ENCODE measurements at regions not wholly inside any gene's neighbourhood (a gene's known extent, or its start where the extent isn't known, plus 50 kb on each side); places are given as distances from the start of the nearest gene placed in this dataset.
"Not testable (repeated sequence)": the region's sequence is repeated elsewhere in the genome, so short reads cannot be mapped to it uniquely, and the experiment has no call there.

DNA sequence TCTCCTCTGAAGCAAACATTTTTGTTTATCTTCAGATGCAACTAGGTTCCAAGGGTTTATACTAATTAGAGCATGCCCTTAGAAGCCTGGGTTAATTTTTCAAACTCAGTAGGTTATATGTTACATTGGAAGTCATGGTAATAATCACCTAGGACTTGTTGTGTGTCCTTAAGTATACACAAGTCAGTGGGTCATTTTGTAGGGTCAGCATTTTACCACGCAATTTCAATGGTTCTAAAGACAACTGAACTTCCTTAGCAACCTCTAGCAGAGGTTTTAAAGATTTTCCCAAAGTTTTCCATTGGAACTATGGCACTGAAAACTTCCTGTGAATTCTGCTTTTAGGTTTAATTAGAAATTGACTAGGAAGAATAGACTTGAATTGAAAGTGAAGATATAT is 99.6 kb upstream of the NANOGP8 start:
- H3K4me2 ChIP-seq (ENCODE audit: insufficient read depth, low read length), result no peak overlapping the region
- no peak overlapping the region for H3K4me3 ChIP-seq (ENCODE audit: insufficient read depth, low read length)

GRCh38 chr15:35182841-35183479 is 97.9 kb upstream of the NANOGP8 start:
- Histone ChIP-seq H3K36me3 (ENCODE audit: insufficient read depth, low read length) (no peaks in the 10 kb centered on the region), H3K4me1 (ENCODE audit: insufficient read depth, low read length) (no peaks in the 10 kb centered on the region), H3K4me3 (ENCODE audit: insufficient read depth, low read length) (no peak overlapping the region), H3K9me3 (ENCODE audit: low read depth, low read length) (no peaks in the 10 kb centered on the region), H3K79me2 (ENCODE audit: insufficient read depth, low read length) (no peaks in the 10 kb centered on the region), H2AFZ (ENCODE audit: low read length) (no peak overlapping the region), H4K20me1 (ENCODE audit: insufficient read depth, low read length) (no peaks in the 10 kb centered on the region), H3K27me3 (ENCODE audit: insufficient read depth, low read length) (no peaks in the 10 kb centered on the region), H3K4me2 (ENCODE audit: insufficient read depth, low read length) (no peak overlapping the region), H3K27ac (ENCODE audit: low read depth, low read length) (no peak overlapping the region)
- DNase-seq (ENCODE audit: insufficient read length, low spot score, missing footprints), result no peak
- TF ChIP-seq CTCF (IDR thresholded peaks at IDR 0.05; ENCODE audit: extremely low read depth, low read depth, low read length), result no peak

More for the DNA sequence above, 99.6 kb upstream of the NANOGP8 start:
- no peaks in the 10 kb centered on the region for H4K20me1 ChIP-seq (ENCODE audit: insufficient read depth, low read length)
- no peak overlapping the region for H2AFZ ChIP-seq (ENCODE audit: low read length)
- H3K36me3 ChIP-seq (ENCODE audit: insufficient read depth, low read length), result no peaks in the 10 kb centered on the region
- no peak for TF ChIP-seq CTCF (IDR thresholded peaks at IDR 0.05; ENCODE audit: extremely low read depth, low read depth, low read length)
- no peaks in the 10 kb centered on the region for H3K27me3 ChIP-seq (ENCODE audit: insufficient read depth, low read length)
- no peaks in the 10 kb centered on the region for H3K4me1 ChIP-seq (ENCODE audit: insufficient read depth, low read length)
- H3K27ac ChIP-seq (ENCODE audit: low read depth, low read length), result no peak overlapping the region
- H3K79me2 ChIP-seq (ENCODE audit: insufficient read depth, low read length), result no peaks in the 10 kb centered on the region
- no peaks in the 10 kb centered on the region for H3K9me3 ChIP-seq (ENCODE audit: low read depth, low read length)
- DNase-seq (ENCODE audit: insufficient read length, low spot score, missing footprints), result no peak

DNA sequence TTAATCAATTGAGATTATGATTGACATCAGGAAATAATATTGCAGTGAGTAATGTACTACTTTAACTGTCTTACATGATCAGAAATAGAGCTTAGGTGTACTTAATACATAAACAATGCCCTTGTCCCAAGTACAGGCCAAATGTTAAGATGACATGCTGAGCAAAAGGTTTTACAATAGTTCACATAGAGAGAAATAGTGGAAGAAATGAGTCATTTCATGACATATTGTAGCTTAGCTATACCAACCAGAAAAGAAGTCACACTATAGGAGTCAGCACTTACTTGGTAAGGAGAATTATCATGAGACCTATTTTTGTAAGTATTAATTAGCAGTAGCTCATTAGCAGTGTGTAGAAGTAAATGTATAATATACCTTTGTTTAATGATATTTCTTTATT is 96.4 kb upstream of the NANOGP8 start:
- Histone ChIP-seq H3K79me2 (ENCODE audit: insufficient read depth, low read length) (no peaks in the 10 kb centered on the region), H3K27ac (ENCODE audit: low read depth, low read length) (no peak overlapping the region), H4K20me1 (ENCODE audit: insufficient read depth, low read length) (no peaks in the 10 kb centered on the region), H3K9me3 (ENCODE audit: low read depth, low read length) (no peaks in the 10 kb centered on the region), H3K27me3 (ENCODE audit: insufficient read depth, low read length) (no peaks in the 10 kb centered on the region), H3K4me2 (ENCODE audit: insufficient read depth, low read length) (no peak overlapping the region), H3K4me1 (ENCODE audit: insufficient read depth, low read length) (no peaks in the 10 kb centered on the region), H3K36me3 (ENCODE audit: insufficient read depth, low read length) (no peaks in the 10 kb centered on the region), H2AFZ (ENCODE audit: low read length) (no peak overlapping the region), H3K4me3 (ENCODE audit: insufficient read depth, low read length) (no peak overlapping the region)
- peak; percentile 65 for DNase-seq (ENCODE audit: insufficient read length, low spot score, missing footprints)
- no peak for TF ChIP-seq CTCF (IDR thresholded peaks at IDR 0.05; ENCODE audit: extremely low read depth, low read depth, low read length)

DNA sequence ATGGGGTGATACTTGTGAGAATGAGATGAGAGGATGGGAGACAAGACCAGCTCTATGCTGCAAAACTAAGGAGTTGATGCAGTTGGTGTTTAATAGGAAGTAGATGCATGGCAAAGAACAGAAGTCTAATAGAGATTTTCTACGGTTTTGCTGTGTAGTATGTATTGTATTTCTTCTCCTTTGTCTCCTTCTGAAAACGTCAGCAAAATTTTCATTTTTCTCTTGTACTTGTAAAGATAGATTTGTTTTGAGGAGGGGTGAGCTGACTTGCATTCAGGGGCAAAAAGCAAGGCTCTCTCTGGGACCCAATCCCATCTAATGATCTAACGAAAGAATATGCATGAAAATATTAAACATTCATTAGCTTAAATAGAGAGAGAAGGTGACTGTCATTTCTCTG is 94.6 kb upstream of the NANOGP8 start:
- Histone ChIP-seq H2AFZ (ENCODE audit: low read length) (no peak overlapping the region), H3K36me3 (ENCODE audit: insufficient read depth, low read length) (no peaks in the 10 kb centered on the region), H3K4me1 (ENCODE audit: insufficient read depth, low read length) (no peaks in the 10 kb centered on the region), H3K79me2 (ENCODE audit: insufficient read depth, low read length) (no peaks in the 10 kb centered on the region), H3K4me3 (ENCODE audit: insufficient read depth, low read length) (no peak overlapping the region), H3K9me3 (ENCODE audit: low read depth, low read length) (no peaks in the 10 kb centered on the region), H3K27me3 (ENCODE audit: insufficient read depth, low read length) (no peaks in the 10 kb centered on the region), H4K20me1 (ENCODE audit: insufficient read depth, low read length) (no peaks in the 10 kb centered on the region), H3K27ac (ENCODE audit: low read depth, low read length) (no peak overlapping the region), H3K4me2 (ENCODE audit: insufficient read depth, low read length) (no peak overlapping the region)
- TF ChIP-seq CTCF (IDR thresholded peaks at IDR 0.05; ENCODE audit: extremely low read depth, low read depth, low read length), result no peak
- DNase-seq (ENCODE audit: insufficient read length, low spot score, missing footprints), result no peak

DNA sequence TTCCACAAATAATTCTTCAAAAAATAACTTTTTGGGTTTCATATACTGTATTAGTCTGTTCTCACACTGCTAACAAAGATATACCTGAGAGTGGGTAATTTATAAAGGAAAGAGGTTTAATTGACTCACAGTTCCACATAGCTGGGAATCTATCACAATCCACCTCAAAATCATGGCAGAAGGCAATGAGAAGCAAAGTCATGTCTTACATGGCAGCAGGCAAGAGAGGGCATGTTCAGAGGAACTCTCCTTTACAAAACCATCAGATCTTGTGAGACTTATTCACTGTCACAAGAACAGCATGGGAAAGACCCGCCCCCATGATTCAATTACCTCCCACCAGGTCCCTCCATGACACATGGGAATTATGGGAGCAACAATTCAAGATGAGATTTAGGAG is 93.1 kb upstream of the NANOGP8 start:
- not testable (repeated sequence) for H4K20me1 ChIP-seq (ENCODE audit: insufficient read depth, low read length); H3K36me3 ChIP-seq (ENCODE audit: insufficient read depth, low read length); H3K27me3 ChIP-seq (ENCODE audit: insufficient read depth, low read length); DNase-seq (ENCODE audit: insufficient read length, low spot score, missing footprints); H3K4me3 ChIP-seq (ENCODE audit: insufficient read depth, low read length); H3K27ac ChIP-seq (ENCODE audit: low read depth, low read length); H3K4me1 ChIP-seq (ENCODE audit: insufficient read depth, low read length); H3K79me2 ChIP-seq (ENCODE audit: insufficient read depth, low read length); H3K9me3 ChIP-seq (ENCODE audit: low read depth, low read length); H3K4me2 ChIP-seq (ENCODE audit: insufficient read depth, low read length); H2AFZ ChIP-seq (ENCODE audit: low read length)

All from osteoblast (primary cell).